ENCODE measurements at regions not wholly inside any gene's neighbourhood (a gene's known extent, or its start where the extent isn't known, plus 50 kb on each side); places are given as distances from the start of the nearest gene placed in this dataset.

- TF ChIP-seq, protein P1, sequence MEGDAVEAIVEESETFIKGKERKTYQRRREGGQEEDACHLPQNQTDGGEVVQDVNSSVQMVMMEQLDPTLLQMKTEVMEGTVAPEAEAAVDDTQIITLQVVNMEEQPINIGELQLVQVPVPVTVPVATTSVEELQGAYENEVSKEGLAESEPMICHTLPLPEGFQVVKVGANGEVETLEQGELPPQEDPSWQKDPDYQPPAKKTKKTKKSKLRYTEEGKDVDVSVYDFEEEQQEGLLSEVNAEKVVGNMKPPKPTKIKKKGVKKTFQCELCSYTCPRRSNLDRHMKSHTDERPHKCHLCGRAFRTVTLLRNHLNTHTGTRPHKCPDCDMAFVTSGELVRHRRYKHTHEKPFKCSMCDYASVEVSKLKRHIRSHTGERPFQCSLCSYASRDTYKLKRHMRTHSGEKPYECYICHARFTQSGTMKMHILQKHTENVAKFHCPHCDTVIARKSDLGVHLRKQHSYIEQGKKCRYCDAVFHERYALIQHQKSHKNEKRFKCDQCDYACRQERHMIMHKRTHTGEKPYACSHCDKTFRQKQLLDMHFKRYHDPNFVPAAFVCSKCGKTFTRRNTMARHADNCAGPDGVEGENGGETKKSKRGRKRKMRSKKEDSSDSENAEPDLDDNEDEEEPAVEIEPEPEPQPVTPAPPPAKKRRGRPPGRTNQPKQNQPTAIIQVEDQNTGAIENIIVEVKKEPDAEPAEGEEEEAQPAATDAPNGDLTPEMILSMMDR (IDR thresholded peaks at IDR 0.05; ENCODE audit: extremely low read depth, missing control alignments), result no peak
- DNase-seq (ENCODE audit: low spot score), result no peak
Measured at GRCh38 chr11:133600306-133600705, 68.0 kb upstream of the OPCML start.

DNA sequence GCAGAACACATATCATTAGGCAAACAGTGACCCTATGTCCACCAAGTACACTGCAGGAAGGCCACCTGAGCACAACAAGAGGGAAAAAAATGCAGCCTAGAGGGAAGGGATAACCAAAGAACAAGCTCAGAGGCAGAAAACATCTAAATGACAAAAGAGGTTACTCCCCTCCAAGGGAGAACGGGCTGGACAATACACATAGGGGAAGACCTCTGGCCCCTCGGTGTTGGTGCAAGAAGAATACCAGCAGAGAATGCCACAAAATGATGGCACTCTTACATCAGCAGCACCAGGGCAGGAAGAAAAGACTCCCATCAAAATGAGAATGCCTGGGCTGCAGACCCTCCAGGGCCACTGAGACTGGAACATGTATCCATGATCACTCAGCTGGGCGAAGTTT, 66.6 kb upstream of the OPCML start:
- DNase-seq (ENCODE audit: low spot score), result no peak
- TF ChIP-seq, protein P1 (IDR thresholded peaks at IDR 0.05; ENCODE audit: extremely low read depth, missing control alignments), result no peak

DNA sequence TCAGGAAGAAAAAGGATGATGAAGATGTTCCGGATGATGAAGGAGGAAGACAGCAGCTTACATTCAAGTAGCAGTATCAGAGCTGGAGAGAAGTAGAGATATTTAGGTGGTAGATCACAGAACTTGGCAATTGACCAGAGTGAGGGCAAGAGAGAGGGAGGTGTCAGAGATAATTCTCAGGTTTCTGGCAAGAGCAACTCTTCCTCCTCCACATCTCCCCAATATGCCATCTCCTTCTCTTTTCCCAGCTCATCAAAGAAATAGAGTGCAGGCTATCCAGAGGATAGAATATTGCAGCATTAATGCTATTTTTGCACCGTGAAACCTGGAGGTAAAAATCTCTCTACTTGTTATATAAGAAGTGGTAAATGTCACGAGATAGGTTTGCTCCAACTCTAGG, 64.9 kb upstream of the OPCML start:
- TF ChIP-seq, protein P1 (IDR thresholded peaks at IDR 0.05; ENCODE audit: extremely low read depth, missing control alignments), result no peak
- DNase-seq (ENCODE audit: low spot score), result no peak

- DNase-seq (ENCODE audit: low spot score), result no peak
- TF ChIP-seq, protein P1 (IDR thresholded peaks at IDR 0.05; ENCODE audit: extremely low read depth, missing control alignments), result no peak
Measured at GRCh38 chr11:133595998-133596590, 63.8 kb upstream of the OPCML start.

- TF ChIP-seq, protein P1 (IDR thresholded peaks at IDR 0.05; ENCODE audit: extremely low read depth, missing control alignments), result no peak
- no peak for DNase-seq (ENCODE audit: low spot score)
Measured at GRCh38 chr11:133593036-133593435, 60.7 kb upstream of the OPCML start.

DNA sequence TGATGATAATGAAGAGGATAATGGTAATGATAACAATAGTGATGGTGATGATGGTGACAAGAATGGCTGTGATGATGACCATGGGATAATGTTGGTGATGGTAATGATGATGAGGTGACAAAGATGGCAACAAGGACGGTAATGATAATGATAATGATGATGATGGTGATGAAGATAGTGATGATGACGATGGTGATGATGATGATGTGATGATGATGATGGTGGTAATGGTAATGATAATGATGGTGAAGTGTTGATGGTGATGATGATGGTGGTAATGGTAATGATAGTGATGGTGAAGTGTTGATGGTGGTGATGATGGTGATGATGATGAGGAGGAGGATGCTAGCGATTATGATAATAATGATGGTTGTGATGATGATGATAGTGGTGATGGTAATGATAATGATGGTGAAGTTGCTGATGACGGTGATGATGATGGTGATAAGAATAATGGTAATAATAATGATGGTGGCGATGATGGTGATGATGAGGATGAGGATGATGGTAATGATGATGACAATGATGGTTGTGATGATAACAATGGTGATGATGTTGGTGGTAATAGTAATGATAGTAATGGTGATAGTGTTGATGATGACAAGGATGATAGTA, 54.7 kb upstream of the OPCML start:
- DNase-seq (ENCODE audit: low spot score), result no peak
- TF ChIP-seq, protein P1 (IDR thresholded peaks at IDR 0.05; ENCODE audit: extremely low read depth, missing control alignments), result no peak

- no peak for DNase-seq (ENCODE audit: low spot score)
- TF ChIP-seq, protein P1 (IDR thresholded peaks at IDR 0.05; ENCODE audit: extremely low read depth, missing control alignments), result no peak
Measured at GRCh38 chr11:133582750-133583149, 50.4 kb upstream of the OPCML start.

Data from GM20000 (cell line).